H1 (cell line): ENCODE measurements at regions not wholly inside any gene's neighbourhood (a gene's known extent, or its start where the extent isn't known, plus 50 kb on each side); places are given as distances from the start of the nearest gene placed in this dataset.

Experiments used
- ASH2L ChIP-seq: fragments of 200-600, 300-600 bp; sonication (generic); IDR thresholded peaks from one replicate; pipeline ENCODE4 v1.7.1; 2017; ENCODE audit warnings: low read length
- CTBP2 ChIP-seq: IDR thresholded peaks from 2 replicates; pipeline ENCODE4 v1.7.0; 2011; ENCODE audit warnings: borderline replicate concordance, mild to moderate bottlenecking, moderate library complexity, mixed read lengths, low read length; ENCODE audit not compliant: insufficient read depth, insufficient read length
- EZH2 ChIP-seq: fragments of 200-600 bp; sonication (generic); IDR thresholded peaks from 2 replicates; pipeline ENCODE4 v1.7.1; 2012; ENCODE audit warnings: low read depth, mild to moderate bottlenecking, moderate library complexity, low read length, inconsistent platforms; ENCODE audit not compliant: severe bottlenecking
- PHF8 ChIP-seq: fragments of 200-600 bp; sonication (generic); conservative IDR thresholded peaks from 2 replicates; pipeline ENCODE4 v1.7.1; 2012; ENCODE audit warnings: low read depth, mild to moderate bottlenecking, inconsistent platforms, low read length, moderate library complexity
- RFX5 ChIP-seq: IDR thresholded peaks from 2 replicates; pipeline ENCODE4 v1.6.1; 2011; ENCODE audit warnings: low read depth, low read length, improper control_type of control experiment, borderline replicate concordance
- SIN3A ChIP-seq, 2 experiments: IDR thresholded peaks in 1 of 2; conservative IDR thresholded peaks in 1 of 2; 2 replicates each; pipeline ENCODE4 v1.6.1; 2011 to 2012; ENCODE audit warnings: low read length in 2 of 2, improper control_type of control experiment in 1 of 2, low read depth in 1 of 2, mild to moderate bottlenecking in 1 of 2
- TEAD4 ChIP-seq: IDR thresholded peaks from 2 replicates; pipeline ENCODE4 v1.6.1; 2012; ENCODE audit warnings: low read depth, low read length, inconsistent platforms, mixed read lengths
- USF2 ChIP-seq: IDR thresholded peaks from 2 replicates; pipeline ENCODE4 v1.6.1; 2011; ENCODE audit warnings: low read length, improper control_type of control experiment
- TF ChIP-seq, protein P1 (sequence below): IDR thresholded peaks from 2 replicates; pipeline ENCODE4 v1.6.1; 2011; ENCODE audit warnings: low read depth, mild to moderate bottlenecking, low read length; ENCODE audit not compliant: insufficient read depth

- no peak for TF ChIP-seq EZH2
- no peak for TF ChIP-seq SIN3A (conservative IDR thresholded peaks at IDR 0.05 in 1 of 2, IDR thresholded peaks at IDR 0.05 in 1 of 2; ENCODE audit: low read depth in 1 of 2, low read length in 2 of 2)
- TF ChIP-seq RFX5 = no peak
- TF ChIP-seq USF2 = no peak
- no peak for TF ChIP-seq PHF8
- TF ChIP-seq TEAD4 = no peak
- no peak for TF ChIP-seq CTBP2
- TF ChIP-seq ASH2L = no peak
- TF ChIP-seq, protein P1, sequence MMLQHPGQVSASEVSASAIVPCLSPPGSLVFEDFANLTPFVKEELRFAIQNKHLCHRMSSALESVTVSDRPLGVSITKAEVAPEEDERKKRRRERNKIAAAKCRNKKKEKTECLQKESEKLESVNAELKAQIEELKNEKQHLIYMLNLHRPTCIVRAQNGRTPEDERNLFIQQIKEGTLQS = no peak
Observed at GRCh38 chr3:106913966-106914365, 463.3 kb upstream of the CCDC54 start (continued).
